AG04450 (cell line): ENCODE measurements at regions not wholly inside any gene's neighbourhood (a gene's known extent, or its start where the extent isn't known, plus 50 kb on each side); places are given as distances from the start of the nearest gene placed in this dataset.
A peak's percentile ranks its signal among the peaks of the same experiment; 100 is the strongest.
"Not testable (repeated sequence)": the region's sequence is repeated elsewhere in the genome, so short reads cannot be mapped to it uniquely, and the experiment has no call there.

ENCODE experiments used
- CTCF ChIA-PET: fragments of 300-600, 350-600 bp; formaldehyde crosslinking; extraction: SDS; loops from one replicate; lab custom pipeline; 2022; ENCODE audit warnings: antibody characterized with exemption, inconsistent platforms; lab: Charles Lee
- POLR2A ChIA-PET: fragments of 350-600 bp; formaldehyde crosslinking; extraction: SDS; loops from one replicate; lab custom pipeline; 2021; ENCODE audit warnings: antibody characterized with exemption, inconsistent platforms; lab: Yijun Ruan, JAX
- DNase-seq: peaks from one replicate; pipeline ENCODE4 v3.0.0-alpha.2; 2011; ENCODE audit warnings: low read depth, low spot score
- H3K27ac ChIP-seq: one replicate; pipeline ENCODE4 v1.5.1; 2012; ENCODE audit warnings: low read depth, low read length, control low read depth
- H3K27me3 ChIP-seq: one replicate; pipeline ENCODE4 v1.6.0; 2012; ENCODE audit warnings: low read length; ENCODE audit not compliant: control insufficient read depth, insufficient read depth
- H3K4me3 ChIP-seq: 2 replicates; pipeline ENCODE4 v1.5.1; 2011; ENCODE audit warnings: mild to moderate bottlenecking, low read depth, low read length, control low read depth
- H3K9me3 ChIP-seq: 2 replicates; pipeline ENCODE4 v1.5.1; 2012; ENCODE audit warnings: low read length; ENCODE audit not compliant: control insufficient read depth, insufficient read depth
- TF ChIP-seq, protein P1 (sequence below): IDR thresholded peaks from 2 replicates; pipeline ENCODE4 v1.5.1; 2011; ENCODE audit warnings: low read depth, low read length, control low read depth, inconsistent platforms

DNA sequence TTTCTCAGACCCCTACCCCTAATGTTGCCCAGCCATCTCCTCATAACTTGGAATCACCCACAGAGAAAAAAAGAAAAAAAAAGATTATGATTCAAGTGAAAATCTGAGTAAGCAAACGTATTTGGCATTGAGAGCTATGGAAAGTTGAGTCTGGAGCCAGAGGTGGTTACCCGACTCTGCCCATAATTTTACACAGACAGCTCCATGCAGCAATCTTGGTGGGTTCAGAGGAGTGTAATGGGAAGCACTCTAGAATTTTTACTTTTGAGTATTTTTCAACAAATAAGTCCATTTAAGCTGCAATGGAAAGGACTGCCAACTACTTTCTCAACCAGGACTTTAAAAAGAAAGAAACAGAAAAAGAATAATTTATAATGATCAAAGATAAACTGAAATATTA lies 62.7 kb downstream of the ZC3H11B start:
- no peak for DNase-seq
- ChIA-PET POLR2A (no interaction called here), CTCF (no interaction called here)
- Histone ChIP-seq H3K9me3 (no peaks in the 10 kb centered on the region), H3K27ac (no peak overlapping the region), H3K27me3 (no peaks in the 10 kb centered on the region), H3K4me3 (no peak overlapping the region)
- TF ChIP-seq, protein P1, sequence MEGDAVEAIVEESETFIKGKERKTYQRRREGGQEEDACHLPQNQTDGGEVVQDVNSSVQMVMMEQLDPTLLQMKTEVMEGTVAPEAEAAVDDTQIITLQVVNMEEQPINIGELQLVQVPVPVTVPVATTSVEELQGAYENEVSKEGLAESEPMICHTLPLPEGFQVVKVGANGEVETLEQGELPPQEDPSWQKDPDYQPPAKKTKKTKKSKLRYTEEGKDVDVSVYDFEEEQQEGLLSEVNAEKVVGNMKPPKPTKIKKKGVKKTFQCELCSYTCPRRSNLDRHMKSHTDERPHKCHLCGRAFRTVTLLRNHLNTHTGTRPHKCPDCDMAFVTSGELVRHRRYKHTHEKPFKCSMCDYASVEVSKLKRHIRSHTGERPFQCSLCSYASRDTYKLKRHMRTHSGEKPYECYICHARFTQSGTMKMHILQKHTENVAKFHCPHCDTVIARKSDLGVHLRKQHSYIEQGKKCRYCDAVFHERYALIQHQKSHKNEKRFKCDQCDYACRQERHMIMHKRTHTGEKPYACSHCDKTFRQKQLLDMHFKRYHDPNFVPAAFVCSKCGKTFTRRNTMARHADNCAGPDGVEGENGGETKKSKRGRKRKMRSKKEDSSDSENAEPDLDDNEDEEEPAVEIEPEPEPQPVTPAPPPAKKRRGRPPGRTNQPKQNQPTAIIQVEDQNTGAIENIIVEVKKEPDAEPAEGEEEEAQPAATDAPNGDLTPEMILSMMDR: no peak

DNA sequence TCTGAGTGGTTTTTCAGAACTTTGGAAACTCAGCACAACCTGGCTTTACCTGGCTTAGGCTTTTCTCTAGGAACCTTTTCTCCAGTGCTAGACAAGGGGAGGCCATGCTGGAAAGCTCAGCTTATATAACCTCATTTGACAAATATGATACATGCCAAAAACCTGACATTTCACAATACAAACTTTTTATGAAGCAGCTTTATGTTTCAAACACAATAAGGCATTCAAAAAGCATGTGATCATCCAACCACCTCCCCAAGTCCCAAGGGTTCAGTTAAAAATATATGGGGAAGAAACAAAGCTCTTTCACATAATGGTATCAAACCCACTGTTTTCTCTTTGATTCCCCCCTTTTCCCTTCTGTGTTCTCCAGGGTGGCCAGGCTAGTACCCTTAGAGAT lies 63.7 kb downstream of the ZC3H11B start:
- ChIA-PET POLR2A (interaction anchor here (0.5 kb wide), 1 partner anchor 140 kb away, joined by 4 read pairs; no protein-coding TSS in a partner anchor), CTCF (no interaction called here)
- TF ChIP-seq, protein P1: no peak
- no peaks in the 10 kb centered on the region for H3K27me3 ChIP-seq
- H3K27ac ChIP-seq: no peak overlapping the region
- no peaks in the 10 kb centered on the region for H3K9me3 ChIP-seq
- H3K4me3 ChIP-seq: no peak overlapping the region
- DNase-seq: no peak

DNA sequence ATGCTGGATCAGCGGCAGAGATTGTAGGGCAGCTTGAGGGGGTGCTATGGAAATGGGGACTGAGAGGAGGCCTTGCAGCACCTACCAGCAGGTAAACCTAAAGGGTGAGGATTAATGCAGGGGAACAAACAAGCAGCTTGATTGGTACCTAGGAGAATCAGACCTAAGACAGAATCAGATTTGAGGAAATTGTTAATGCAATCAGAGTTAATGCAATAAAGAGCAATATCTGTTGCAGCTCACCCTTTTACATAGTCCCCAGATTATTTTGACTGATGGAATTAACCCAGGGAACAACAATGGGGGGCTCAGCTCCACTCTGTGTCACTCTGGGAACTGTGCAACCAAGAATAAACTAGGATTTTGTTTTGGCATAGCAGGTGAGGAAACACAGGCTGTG lies 64.5 kb downstream of the ZC3H11B start:
- Histone ChIP-seq H3K4me3 (no peak overlapping the region), H3K27ac (no peak overlapping the region), H3K27me3 (no peaks in the 10 kb centered on the region), H3K9me3 (no peaks in the 10 kb centered on the region)
- POLR2A ChIA-PET: no interaction called here
- CTCF ChIA-PET: no interaction called here
- no peak for DNase-seq
- TF ChIP-seq, protein P1: no peak

DNA sequence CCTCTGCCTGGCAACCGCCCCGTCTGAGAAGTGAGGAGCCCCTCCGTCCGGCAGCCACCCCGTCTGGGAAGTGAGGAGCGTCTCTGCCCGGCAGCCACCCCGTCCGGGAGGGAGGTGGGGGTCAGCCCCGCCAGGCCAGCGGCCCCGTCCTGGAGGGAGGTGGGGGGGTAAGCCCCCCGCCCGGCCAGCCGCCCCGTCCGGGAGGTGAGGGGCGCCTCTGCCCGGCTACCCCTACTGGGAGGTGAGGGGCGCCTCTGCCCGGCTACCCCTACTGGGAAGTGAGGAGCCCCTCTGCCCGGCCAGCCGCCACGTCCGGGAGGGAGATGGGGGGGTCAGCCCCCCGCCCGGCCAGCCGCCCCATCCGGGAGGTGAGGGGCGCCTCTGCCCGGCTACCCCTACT lies 67.1 kb downstream of the ZC3H11B start:
- H3K27me3 ChIP-seq, H3K9me3 ChIP-seq, POLR2A ChIA-PET, H3K4me3 ChIP-seq, DNase-seq, H3K27ac ChIP-seq, CTCF ChIA-PET: not testable (repeated sequence)

DNA sequence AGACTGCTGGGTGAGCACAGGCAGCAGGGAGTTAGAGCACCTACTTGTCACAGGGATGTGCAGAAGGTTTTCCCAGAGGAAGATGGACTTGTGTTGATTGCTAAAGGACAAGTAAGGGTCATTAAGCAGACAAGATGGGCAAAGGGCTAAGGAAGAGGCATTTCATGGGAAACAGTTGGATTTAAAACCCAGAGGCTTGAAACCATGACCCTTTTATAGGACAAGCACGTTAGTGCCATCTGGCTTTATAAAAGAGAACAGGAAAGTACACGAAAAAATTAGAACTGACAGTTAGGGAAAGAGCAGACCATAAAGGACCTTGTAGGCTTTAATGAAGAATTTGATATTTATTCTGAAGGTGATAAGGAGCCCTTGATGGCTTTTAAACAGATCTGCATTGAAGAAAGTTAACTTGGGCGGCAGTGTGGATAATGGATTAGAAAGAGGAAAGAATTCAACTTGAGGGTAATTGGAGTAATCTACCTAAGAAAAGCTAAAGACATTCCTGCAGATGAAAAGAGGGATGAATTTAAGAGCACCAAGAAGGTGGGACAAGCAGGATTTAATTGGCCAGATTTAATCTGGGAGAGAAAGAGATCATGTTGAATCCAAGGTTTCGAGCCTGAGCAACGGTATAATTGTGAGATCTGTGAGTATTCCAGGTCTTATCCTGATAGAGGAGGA lies 68.6 kb downstream of the ZC3H11B start:
- ChIA-PET POLR2A (no interaction called here), CTCF (interaction anchor here (0.6 kb wide), 1 partner anchor 115 kb away, joined by 3 read pairs; no protein-coding TSS in a partner anchor)
- Histone ChIP-seq H3K4me3 (no peak overlapping the region), H3K27ac (no peak overlapping the region), H3K27me3 (no peaks in the 10 kb centered on the region), H3K9me3 (no peaks in the 10 kb centered on the region)
- TF ChIP-seq, protein P1: peak; percentile 20; the same call in 1 of the 2 replicates
- no peak for DNase-seq
